HG03103 (cell line): ENCODE measurements at regions not wholly inside any gene's neighbourhood (a gene's known extent, or its start where the extent isn't known, plus 50 kb on each side); places are given as distances from the start of the nearest gene placed in this dataset.
"Not testable (repeated sequence)": the region's sequence is repeated elsewhere in the genome, so short reads cannot be mapped to it uniquely, and the experiment has no call there.

Source experiments
- ATAC-seq: cut with Tn5 transposase; IDR thresholded peaks from one replicate; pipeline ENCODE4 v1.9.1; 2021; ENCODE audit warnings: low read depth; ENCODE audit not compliant: unreplicated experiment

DNA sequence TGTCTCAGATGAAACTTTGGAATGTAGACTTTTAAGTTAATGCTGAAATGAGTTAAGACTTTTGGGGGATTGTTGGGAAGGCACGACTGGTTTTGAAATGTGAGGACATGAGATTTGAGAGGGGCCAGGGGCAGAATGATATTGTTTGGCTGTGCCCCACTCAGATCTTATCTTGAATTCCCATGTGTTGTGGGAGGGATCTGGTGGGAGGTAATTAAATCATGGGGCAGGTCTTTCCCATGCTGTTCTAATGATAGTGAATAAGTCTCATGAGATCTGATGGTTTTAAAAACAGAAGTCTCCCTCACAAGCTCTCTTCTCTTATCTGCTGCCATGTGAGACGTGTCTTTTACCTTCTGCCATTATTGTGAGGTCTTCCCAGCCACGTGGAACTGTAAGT, 127.6 kb upstream of the MGAT4C start:
- not testable (repeated sequence) for ATAC-seq

DNA sequence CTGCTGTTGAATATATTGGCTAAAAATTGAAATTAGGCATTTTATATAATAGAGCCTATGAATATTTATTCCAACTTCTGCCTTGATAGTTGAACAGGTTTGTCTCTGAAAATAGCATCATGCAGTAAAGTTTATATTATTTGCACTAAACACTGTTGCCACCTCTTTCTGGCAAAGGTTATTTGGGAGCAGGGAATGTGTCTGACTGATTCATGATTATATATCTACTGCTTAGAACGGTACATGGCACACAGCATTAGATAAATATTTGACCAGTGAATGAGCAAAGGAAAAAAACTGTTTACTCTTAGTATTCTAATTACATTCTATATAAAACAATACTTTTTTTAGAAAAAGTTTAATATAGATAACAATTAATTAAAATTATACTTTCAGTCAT, 123.1 kb upstream of the MGAT4C start:
- ATAC-seq, result no peak

DNA sequence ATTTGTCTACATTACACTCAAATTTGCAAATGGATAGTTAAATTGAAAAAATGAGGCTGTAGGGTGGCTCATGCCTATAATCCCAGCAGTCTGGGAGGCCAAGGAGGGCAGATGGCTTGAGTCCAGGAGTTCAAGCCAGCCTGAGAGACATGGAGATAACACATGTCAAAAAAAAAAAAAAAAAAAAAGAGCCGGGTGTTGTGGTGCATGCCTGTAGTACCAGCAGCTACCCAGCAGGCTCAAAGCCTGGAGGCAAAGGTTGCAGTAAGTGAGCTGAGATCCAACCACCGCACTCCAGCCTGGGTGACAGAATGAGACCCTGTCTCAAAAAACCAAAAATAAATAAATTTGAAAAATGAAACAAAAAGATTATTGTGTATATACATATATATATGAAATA, 119.9 kb upstream of the MGAT4C start:
- ATAC-seq, result no peak

DNA sequence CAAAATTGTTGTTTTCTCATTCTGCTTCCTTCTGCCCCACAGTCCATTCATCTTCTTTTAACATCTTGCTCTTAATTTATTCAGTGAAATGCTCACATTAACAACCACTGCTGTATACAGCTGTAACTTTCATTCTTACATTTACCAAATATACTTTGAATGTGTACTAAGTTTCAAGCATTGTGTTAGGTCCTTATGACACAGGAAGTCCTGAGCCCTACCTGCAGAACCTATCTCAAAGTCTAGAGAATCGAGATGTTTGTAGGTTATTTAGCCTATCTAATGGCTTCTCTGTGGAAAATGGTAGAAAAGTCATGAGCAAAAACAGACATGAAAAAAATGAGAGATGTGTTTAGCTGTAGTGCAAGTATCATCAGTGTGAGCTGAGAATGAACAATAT, 117.6 kb upstream of the MGAT4C start:
- ATAC-seq, result no peak

DNA sequence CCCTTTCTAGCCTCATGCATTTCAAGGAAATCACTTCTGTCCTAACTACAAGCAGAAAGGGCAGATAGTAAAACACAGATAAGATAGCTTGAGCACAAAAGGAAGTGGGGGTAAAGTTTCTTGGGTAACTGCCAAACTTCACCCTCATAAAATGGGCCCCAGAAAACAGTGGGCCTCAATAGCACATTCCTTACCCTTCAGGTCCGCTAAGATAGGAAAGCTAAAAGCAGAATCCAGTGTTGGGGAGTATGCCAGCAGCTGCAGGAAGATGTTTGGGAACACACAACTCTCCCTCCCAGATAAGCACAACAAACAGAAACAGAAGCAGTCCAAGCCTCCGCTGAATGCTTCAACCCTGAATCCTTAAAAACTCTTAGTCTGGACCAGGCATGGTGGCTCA, 110.9 kb upstream of the MGAT4C start:
- no peak for ATAC-seq

DNA sequence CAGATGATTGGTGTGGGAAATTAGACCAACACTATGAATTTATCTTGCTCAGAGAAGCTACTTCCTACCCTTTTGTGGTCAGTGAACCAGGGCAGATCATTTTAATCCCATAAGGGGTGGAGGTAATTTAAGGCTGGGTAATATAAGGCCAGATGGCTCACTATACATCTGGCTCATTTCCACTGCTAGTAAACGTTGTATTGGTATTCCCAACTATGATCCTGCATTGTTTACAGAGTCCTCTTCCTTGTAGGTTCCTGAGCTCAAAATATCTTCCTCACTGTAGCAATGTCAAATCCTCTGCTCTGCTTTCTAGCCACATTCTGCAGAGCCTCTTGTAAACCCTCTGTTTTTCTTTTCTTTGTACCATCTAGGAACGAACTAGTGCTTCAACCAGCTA, 93.0 kb upstream of the MGAT4C start:
- no peak for ATAC-seq

DNA sequence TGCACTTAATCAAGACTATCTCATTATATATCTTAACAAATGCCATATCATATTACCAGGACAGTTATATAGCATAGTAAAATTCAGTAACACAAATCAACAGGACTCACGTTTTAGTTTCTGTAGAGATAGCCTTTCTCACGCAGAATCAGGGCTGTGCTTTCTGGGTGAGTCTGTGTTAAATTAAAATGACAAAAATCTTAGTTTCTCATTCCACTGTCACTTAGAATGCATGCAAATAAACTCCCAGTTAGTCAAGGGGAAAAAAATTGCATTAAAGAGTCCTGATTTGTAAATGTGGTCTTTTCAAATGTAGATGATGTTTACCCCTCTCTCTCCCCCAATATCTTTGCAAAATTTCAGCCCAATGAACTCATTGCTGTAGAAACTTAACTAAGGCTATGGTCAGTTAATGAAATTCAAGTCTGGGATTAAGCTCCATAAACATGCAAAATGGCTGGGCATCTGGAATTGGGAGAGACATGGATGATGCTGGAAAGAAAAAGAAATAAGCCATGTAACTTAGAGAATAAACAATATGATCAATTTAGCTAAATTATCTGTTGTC, 77.8 kb upstream of the MGAT4C start:
- ATAC-seq, result no peak

DNA sequence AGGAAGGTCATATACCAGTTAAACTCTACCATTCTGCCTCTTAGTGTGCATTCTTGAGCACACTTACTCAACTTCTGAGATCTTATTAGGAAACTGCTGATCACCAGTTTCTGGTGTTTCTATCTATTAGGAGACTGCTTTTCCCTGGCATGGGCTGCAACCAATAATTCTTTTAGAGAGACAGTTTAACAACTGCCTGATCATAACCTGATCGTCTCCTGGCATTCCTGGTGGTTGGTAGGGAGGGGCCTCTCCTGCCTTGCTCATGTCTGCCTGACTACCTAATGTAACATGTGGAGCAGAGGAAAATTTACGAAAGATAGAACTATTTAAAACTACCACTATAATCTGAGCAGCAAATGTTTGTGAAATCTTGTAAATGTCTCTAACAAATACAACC, 75.3 kb upstream of the MGAT4C start:
- no peak for ATAC-seq

DNA sequence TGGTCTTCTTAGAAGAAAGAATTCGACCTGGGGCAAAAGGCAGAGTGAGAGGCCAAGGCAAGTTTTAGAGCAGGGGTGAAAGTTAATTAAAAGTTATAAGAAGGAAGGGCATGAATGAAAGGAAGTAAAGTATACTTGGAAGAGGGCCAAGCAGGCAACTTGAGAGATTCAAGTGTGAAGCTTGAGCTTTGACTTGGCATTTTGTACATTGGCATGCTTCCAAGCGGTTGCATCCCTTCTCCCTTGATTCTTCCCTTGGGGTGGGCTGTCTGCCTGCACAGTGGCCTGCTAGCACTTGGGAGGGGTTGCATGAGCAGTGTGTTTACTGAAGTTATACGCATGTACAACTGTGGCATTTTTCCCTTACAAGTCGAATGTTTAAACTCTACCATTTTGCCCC, 74.8 kb upstream of the MGAT4C start:
- no peak for ATAC-seq

DNA sequence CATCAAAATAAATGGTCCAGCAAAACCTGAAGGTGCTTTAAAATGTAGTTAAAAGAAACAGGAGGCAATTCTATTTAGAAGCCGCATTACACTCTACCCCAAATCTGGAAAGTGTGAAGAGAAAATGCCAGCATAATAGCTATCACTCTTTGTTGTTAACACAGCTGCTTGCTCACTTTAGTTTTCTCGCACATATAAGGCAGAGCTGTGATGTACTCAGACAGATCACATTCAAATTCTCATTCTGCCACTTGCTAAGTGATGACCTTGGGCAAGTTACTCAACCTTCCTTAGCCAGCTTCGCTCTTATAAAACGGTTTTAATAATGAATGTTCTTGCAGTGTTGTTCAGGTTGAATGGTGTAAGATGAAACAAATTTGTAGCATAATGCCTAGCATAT, 56.0 kb upstream of the MGAT4C start:
- ATAC-seq, result no peak
